Lower leg skin (tissue), 3 donors: ENCODE measurements at regions not wholly inside any gene's neighbourhood (a gene's known extent, or its start where the extent isn't known, plus 50 kb on each side); places are given as distances from the start of the nearest gene placed in this dataset.

Source experiments
- CTCF ChIP-seq, 3 donors: fragments of 450-650 bp; IDR thresholded peaks; one replicate each; pipeline ENCODE4 v1.5.1; 2016; ENCODE audit warnings: antibody characterized with exemption in 3 of 3, mild to moderate bottlenecking in 3 of 3, moderate library complexity in 2 of 3
- POLR2A ChIP-seq, 2 donors: fragments of 450-650 bp; IDR thresholded peaks; one replicate each; pipeline ENCODE4 v1.6.1; 2016 to 2017; ENCODE audit warnings: antibody characterized with exemption in 2 of 2, mild to moderate bottlenecking in 1 of 2, moderate library complexity in 1 of 2

DNA sequence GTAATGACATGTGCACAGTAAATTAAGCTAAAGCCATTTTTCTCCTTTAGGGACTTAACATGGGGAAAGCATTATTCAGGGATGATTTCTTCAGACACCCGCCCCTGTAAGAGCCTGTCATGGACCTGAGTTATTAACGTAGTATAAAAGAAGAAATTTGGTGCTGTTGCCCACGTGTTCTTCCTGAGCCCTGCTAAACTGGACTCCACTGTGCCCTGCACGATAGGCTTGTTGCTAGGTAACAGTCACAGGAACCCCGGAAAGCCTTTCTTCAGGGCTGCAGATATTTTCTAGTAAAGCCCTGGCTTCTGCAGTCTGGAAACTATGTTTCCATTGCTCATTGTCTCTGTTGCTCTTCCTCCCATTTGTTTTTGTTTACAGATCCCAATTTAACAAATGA is 157.9 kb downstream of the LRRC30 start:
- TF ChIP-seq CTCF (IDR thresholded peaks at IDR 0.05) = no peak
- no peak for TF ChIP-seq POLR2A (IDR thresholded peaks at IDR 0.05)
